ENCODE measurements at regions not wholly inside any gene's neighbourhood (a gene's known extent, or its start where the extent isn't known, plus 50 kb on each side); places are given as distances from the start of the nearest gene placed in this dataset.

DNA sequence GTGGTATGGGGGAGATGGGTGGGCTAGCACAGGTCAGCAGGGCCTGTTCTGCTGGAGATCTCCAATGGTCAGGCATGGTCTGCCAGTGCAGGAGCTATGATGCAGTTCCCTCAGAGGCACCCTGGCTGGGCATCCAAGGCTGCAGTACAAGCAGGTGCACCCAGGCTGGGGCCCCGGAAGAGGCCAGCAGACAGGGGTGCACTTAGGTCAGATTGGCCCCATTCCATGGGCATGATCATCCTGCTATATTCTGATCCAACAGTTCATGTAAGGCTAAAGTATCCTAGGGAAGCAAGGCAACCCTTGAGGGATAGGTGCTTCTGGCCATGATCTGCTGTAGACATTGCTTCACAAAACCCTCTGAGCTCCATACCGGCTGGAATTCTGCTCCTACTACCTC, 53.5 kb downstream of the STRIT1 start:
- no peak for TF ChIP-seq NR3C1 (CRISPR knock-in tag; conservative IDR thresholded peaks at IDR 0.05; ENCODE audit: low read depth)
- TF ChIP-seq RORB (CRISPR knock-in tag; IDR thresholded peaks at IDR 0.05) = no peak
- TF ChIP-seq, protein P1, sequence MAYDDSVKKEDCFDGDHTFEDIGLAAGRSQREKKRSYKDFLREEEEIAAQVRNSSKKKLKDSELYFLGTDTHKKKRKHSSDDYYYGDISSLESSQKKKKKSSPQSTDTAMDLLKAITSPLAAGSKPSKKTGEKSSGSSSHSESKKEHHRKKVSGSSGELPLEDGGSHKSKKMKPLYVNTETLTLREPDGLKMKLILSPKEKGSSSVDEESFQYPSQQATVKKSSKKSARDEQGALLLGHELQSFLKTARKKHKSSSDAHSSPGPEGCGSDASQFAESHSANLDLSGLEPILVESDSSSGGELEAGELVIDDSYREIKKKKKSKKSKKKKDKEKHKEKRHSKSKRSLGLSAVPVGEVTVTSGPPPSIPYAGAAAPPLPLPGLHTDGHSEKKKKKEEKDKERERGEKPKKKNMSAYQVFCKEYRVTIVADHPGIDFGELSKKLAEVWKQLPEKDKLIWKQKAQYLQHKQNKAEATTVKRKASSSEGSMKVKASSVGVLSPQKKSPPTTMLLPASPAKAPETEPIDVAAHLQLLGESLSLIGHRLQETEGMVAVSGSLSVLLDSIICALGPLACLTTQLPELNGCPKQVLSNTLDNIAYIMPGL (CRISPR knock-in tag; IDR thresholded peaks at IDR 0.05) = no peak
- no peak for TF ChIP-seq ZNF232 (CRISPR knock-in tag; IDR thresholded peaks at IDR 0.05)
- TF ChIP-seq, protein P2, sequence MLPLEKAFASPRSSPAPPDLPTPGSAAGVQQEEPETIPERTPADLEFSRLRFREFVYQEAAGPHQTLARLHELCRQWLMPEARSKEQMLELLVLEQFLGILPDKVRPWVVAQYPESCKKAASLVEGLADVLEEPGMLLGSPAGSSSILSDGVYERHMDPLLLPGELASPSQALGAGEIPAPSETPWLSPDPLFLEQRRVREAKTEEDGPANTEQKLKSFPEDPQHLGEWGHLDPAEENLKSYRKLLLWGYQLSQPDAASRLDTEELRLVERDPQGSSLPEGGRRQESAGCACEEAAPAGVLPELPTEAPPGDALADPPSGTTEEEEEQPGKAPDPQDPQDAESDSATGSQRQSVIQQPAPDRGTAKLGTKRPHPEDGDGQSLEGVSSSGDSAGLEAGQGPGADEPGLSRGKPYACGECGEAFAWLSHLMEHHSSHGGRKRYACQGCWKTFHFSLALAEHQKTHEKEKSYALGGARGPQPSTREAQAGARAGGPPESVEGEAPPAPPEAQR (CRISPR knock-in tag; IDR thresholded peaks at IDR 0.05) = no peak
- no peak for TF ChIP-seq MYBL2 (CRISPR knock-in tag; IDR thresholded peaks at IDR 0.05)
- TF ChIP-seq JUN (CRISPR knock-in tag; IDR thresholded peaks at IDR 0.05) = no peak
- TF ChIP-seq, protein P3, sequence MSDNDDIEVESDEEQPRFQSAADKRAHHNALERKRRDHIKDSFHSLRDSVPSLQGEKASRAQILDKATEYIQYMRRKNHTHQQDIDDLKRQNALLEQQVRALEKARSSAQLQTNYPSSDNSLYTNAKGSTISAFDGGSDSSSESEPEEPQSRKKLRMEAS (CRISPR knock-in tag; IDR thresholded peaks at IDR 0.05) = no peak
- TF ChIP-seq, protein P4, sequence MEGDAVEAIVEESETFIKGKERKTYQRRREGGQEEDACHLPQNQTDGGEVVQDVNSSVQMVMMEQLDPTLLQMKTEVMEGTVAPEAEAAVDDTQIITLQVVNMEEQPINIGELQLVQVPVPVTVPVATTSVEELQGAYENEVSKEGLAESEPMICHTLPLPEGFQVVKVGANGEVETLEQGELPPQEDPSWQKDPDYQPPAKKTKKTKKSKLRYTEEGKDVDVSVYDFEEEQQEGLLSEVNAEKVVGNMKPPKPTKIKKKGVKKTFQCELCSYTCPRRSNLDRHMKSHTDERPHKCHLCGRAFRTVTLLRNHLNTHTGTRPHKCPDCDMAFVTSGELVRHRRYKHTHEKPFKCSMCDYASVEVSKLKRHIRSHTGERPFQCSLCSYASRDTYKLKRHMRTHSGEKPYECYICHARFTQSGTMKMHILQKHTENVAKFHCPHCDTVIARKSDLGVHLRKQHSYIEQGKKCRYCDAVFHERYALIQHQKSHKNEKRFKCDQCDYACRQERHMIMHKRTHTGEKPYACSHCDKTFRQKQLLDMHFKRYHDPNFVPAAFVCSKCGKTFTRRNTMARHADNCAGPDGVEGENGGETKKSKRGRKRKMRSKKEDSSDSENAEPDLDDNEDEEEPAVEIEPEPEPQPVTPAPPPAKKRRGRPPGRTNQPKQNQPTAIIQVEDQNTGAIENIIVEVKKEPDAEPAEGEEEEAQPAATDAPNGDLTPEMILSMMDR (IDR thresholded peaks at IDR 0.05) = no peak
- no peak for TF ChIP-seq ELF4 (CRISPR knock-in tag; IDR thresholded peaks at IDR 0.05; ENCODE audit: low read depth)

Data from WTC11 (cell line).